Trophoblast cell (in vitro differentiated cells and primary cell): ENCODE measurements at regions not wholly inside any gene's neighbourhood (a gene's known extent, or its start where the extent isn't known, plus 50 kb on each side); places are given as distances from the start of the nearest gene placed in this dataset.

Experiments
- DNase-seq, 2 donors: peaks; one replicate each; pipeline ENCODE4 v3.0.0-alpha.2; 2016
- H2AFZ ChIP-seq: 2 replicates; pipeline ENCODE4 v1.6.1; 2013; ENCODE audit warnings: low read length, moderate library complexity, mild to moderate bottlenecking; ENCODE audit not compliant: insufficient read depth, poor library complexity
- H2AK5ac ChIP-seq: 2 replicates; pipeline ENCODE4 v1.6.1; 2013; ENCODE audit warnings: mild to moderate bottlenecking, low read length
- H2BK120ac ChIP-seq: 2 replicates; pipeline ENCODE4 v1.6.1; 2013; ENCODE audit warnings: low read length, mild to moderate bottlenecking, moderate library complexity; ENCODE audit not compliant: insufficient read depth, poor library complexity
- H2BK12ac ChIP-seq: 2 replicates; pipeline ENCODE4 v1.6.1; 2013; ENCODE audit warnings: mild to moderate bottlenecking, low read length, moderate library complexity
- H2BK5ac ChIP-seq: 2 replicates; pipeline ENCODE4 v1.6.1; 2013; ENCODE audit warnings: low read length, low read depth, moderate library complexity, mild to moderate bottlenecking; ENCODE audit not compliant: poor library complexity
- H3K14ac ChIP-seq: 2 replicates; pipeline ENCODE4 v1.6.1; 2013; ENCODE audit warnings: mild to moderate bottlenecking, low read length
- H3K18ac ChIP-seq: 2 replicates; pipeline ENCODE4 v1.6.1; 2013; ENCODE audit warnings: mild to moderate bottlenecking, low read length
- H3K23ac ChIP-seq: 2 replicates; pipeline ENCODE4 v1.6.1; 2013; ENCODE audit warnings: low read length
- H3K27ac ChIP-seq: 2 replicates; pipeline ENCODE4 v1.5.1; 2013; ENCODE audit warnings: low read depth, mild to moderate bottlenecking, inconsistent platforms, low read length, moderate library complexity
- H3K27me3 ChIP-seq: 2 replicates; pipeline ENCODE4 v1.6.1; 2013; ENCODE audit warnings: inconsistent platforms, mild to moderate bottlenecking, low read length, moderate library complexity; ENCODE audit not compliant: insufficient read depth
- H3K36me3 ChIP-seq, 2 experiments: 1 replicate in 1 of 2; 2 replicates in 1 of 2; pipeline ENCODE4 v1.6.1; 2013; ENCODE audit warnings: low read length in 2 of 2, mild to moderate bottlenecking in 2 of 2, moderate library complexity in 1 of 2; ENCODE audit not compliant: insufficient read depth in 2 of 2, control insufficient read depth in 1 of 2
- H3K4ac ChIP-seq: 2 replicates; pipeline ENCODE4 v1.6.1; 2013; ENCODE audit warnings: low read depth, mild to moderate bottlenecking, low read length, moderate library complexity
- H3K4me1 ChIP-seq, 2 experiments: 1 replicate in 1 of 2; 2 replicates in 1 of 2; pipeline ENCODE4 v1.6.1; 2013; ENCODE audit warnings: low read length in 2 of 2, mild to moderate bottlenecking in 2 of 2, moderate library complexity in 1 of 2; ENCODE audit not compliant: insufficient read depth in 2 of 2, control insufficient read depth in 1 of 2
- H3K4me2 ChIP-seq: 2 replicates; pipeline ENCODE4 v1.6.1; 2013; ENCODE audit warnings: inconsistent platforms, mild to moderate bottlenecking, low read length, moderate library complexity
- H3K4me3 ChIP-seq: 2 replicates; pipeline ENCODE4 v1.5.1; 2013; ENCODE audit warnings: mild to moderate bottlenecking, low read depth, low read length, inconsistent platforms
- H3K79me1 ChIP-seq: one replicate; pipeline ENCODE4 v1.6.1; 2013; ENCODE audit warnings: low read length
- H3K79me2 ChIP-seq: 2 replicates; pipeline ENCODE4 v1.6.1; 2013; ENCODE audit warnings: low read length, mild to moderate bottlenecking; ENCODE audit not compliant: control insufficient read depth, insufficient read depth, poor library complexity
- H3K9ac ChIP-seq: 2 replicates; pipeline ENCODE4 v1.6.1; 2013; ENCODE audit warnings: mild to moderate bottlenecking, low read length
- H3K9me3 ChIP-seq: 2 replicates; pipeline ENCODE4 v1.6.1; 2013; ENCODE audit warnings: low read depth, mild to moderate bottlenecking, control low read depth, inconsistent platforms, low read length; ENCODE audit not compliant: insufficient read depth
- H4K12ac ChIP-seq: 2 replicates; pipeline ENCODE4 v1.6.1; 2013; ENCODE audit warnings: low read depth, mild to moderate bottlenecking, low read length, moderate library complexity
- H4K8ac ChIP-seq: 2 replicates; pipeline ENCODE4 v1.6.1; 2013; ENCODE audit warnings: low read depth, mild to moderate bottlenecking, low read length, moderate library complexity
- H4K91ac ChIP-seq: one replicate; pipeline ENCODE4 v1.6.1; 2013; ENCODE audit warnings: low read depth, mild to moderate bottlenecking, low read length, moderate library complexity
- WGBS: extraction: QIAGEN DNeasy Blood & Tissue Kit; methylation state at CpG from one replicate; pipeline ENCODE4 v1.1.7; 2013; ENCODE audit warnings: missing lambda C conversion rate; ENCODE audit not compliant: insufficient read length, insufficient coverage; ENCODE audit errors: extremely low coverage; 5-methylcytosine and 5-hydroxymethylcytosine counted together

DNA sequence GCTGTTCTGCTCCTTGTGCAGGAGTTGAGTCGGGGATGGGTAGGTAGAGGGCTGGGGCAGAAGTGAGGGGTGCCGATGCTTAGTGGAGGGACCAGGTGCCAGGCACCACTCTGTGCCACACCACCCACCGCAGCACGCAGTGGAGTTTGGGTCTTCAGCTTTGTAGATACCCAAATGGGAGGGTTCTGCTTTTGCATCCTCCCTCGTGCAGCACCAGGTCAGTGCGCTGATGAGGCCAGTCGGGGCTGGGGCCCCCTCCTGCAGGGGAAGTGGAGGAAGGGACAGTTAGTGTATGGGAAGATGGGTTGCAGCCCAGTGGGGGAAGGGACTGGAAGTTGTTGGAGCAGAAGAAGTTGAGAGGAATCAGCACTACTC, 244.0 kb downstream of the RHOU start:
- H3K18ac ChIP-seq: no peak overlapping the region
- no peak overlapping the region for H3K4me2 ChIP-seq
- H3K27me3 ChIP-seq: no peaks in the 10 kb centered on the region
- no peak overlapping the region for H2BK5ac ChIP-seq
- no peak for DNase-seq
- H2AK5ac ChIP-seq: no peak overlapping the region
- no peak overlapping the region for H4K91ac ChIP-seq
- H2BK120ac ChIP-seq: no peak overlapping the region
- H4K12ac ChIP-seq: no peak overlapping the region
- H3K79me2 ChIP-seq: no peaks in the 10 kb centered on the region
- no peak overlapping the region for H2AFZ ChIP-seq
- H2BK12ac ChIP-seq: no peak overlapping the region
- WGBS: no CpG with 5 or more reads among the region's 7 CpGs
- H3K4ac ChIP-seq: no peak overlapping the region
- H3K14ac ChIP-seq: no peak overlapping the region
- no peak overlapping the region for H3K4me3 ChIP-seq
- H3K36me3 ChIP-seq: no peaks in the 10 kb centered on the region
- no peak overlapping the region for H3K9ac ChIP-seq
- H3K79me1 ChIP-seq: peaks cover 9% of the 10 kb centered on the region
- no peak overlapping the region for H3K23ac ChIP-seq
- no peak overlapping the region for H4K8ac ChIP-seq
- H3K27ac ChIP-seq: no peak overlapping the region
- peaks cover 14 to 17% of the 10 kb centered on the region in 2 experiments for H3K4me1 ChIP-seq
- no peaks in the 10 kb centered on the region for H3K9me3 ChIP-seq

DNA sequence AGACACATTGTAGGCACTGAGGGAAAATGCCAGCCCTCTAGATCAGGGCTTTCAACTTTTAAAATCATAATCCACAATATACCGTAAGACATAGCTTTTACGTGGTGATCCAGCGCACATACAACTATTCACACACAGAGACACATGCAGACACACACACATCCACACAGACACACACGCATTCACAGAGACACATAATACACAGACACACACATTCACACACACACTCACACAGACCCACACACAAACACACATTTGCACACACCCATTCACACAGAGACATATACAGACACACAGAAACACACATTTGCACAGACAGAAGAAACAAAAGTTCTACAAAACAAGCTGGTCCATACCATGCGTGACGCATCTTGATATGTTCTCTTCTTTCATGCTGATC, 244.5 kb downstream of the RHOU start:
- H2BK12ac ChIP-seq: no peak overlapping the region
- WGBS: no CpG with 5 or more reads among the region's 6 CpGs
- H2AFZ ChIP-seq: no peak overlapping the region

DNA sequence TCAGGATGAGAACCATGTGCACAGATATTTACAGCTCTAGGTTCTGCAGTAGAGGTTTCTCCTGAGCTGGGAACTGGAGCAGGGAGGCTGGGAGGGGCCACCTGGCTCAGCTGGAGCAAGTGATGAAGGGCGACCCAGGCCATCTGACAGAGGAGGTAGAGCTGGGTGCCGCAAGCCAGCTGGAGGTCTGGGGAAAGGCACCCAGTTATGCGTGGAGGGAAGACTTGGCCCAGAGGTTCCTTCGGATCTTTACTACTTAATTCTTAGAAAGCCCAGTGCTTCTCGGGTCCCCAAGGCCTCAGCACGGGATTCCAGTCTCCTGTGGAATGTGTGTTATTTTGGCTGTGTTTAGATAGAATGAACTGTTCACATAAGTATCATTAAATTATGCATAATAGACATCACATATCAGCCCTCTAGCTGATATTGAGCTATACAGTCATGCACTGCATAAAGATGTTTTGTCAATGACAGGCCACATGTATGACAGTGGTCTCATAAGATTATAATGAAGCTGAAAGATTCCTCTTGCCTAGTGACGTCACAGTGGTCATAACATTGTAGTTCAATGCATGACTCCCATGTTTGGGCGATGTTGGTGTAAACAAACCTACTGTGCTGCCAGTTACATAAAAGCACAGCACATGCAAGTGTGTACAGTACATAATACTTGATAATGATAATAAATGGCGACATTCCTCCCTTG, 245.1 kb downstream of the RHOU start:
- Histone ChIP-seq H3K27me3 (no peaks in the 10 kb centered on the region), H3K4me3 (no peak overlapping the region), H3K79me1 (peaks cover 5% of the 10 kb centered on the region), H3K4me1 (peaks cover 11 to 12% of the 10 kb centered on the region in 2 experiments), H3K9ac (no peak overlapping the region), H3K36me3 (no peaks in the 10 kb centered on the region), H2AFZ (no peak overlapping the region), H3K27ac (no peak overlapping the region), H3K4me2 (no peak overlapping the region), H2BK120ac (no peak overlapping the region), H3K14ac (no peak overlapping the region), H4K12ac (no peak overlapping the region), H2BK12ac (no peak overlapping the region), H2BK5ac (no peak overlapping the region), H3K23ac (no peak overlapping the region), H2AK5ac (no peak overlapping the region), H3K79me2 (no peaks in the 10 kb centered on the region), H3K4ac (no peak overlapping the region), H3K9me3 (peaks cover 3% of the 10 kb centered on the region), H4K8ac (no peak overlapping the region), H3K18ac (no peak overlapping the region), H4K91ac (no peak overlapping the region)
- no CpG with 5 or more reads among the region's 9 CpGs for WGBS
- DNase-seq: no peak

More for the DNA sequence above, 244.5 kb downstream of the RHOU start:
- no peaks in the 10 kb centered on the region for H3K79me2 ChIP-seq
- no peaks in the 10 kb centered on the region for H3K27me3 ChIP-seq
- no peak overlapping the region for H3K27ac ChIP-seq
- H3K79me1 ChIP-seq: peaks cover 9% of the 10 kb centered on the region
- H3K23ac ChIP-seq: no peak overlapping the region
- H4K91ac ChIP-seq: no peak overlapping the region
- no peak overlapping the region for H4K12ac ChIP-seq
- no peak for DNase-seq
- H3K4me1 ChIP-seq: peaks cover 14 to 17% of the 10 kb centered on the region in 2 experiments
- H3K14ac ChIP-seq: no peak overlapping the region
- H3K36me3 ChIP-seq: no peaks in the 10 kb centered on the region
- H2AK5ac ChIP-seq: no peak overlapping the region
- H2BK120ac ChIP-seq: no peak overlapping the region
- H3K4me2 ChIP-seq: no peak overlapping the region
- H4K8ac ChIP-seq: no peak overlapping the region
- no peak overlapping the region for H3K4ac ChIP-seq
- H2BK5ac ChIP-seq: no peak overlapping the region
- no peak overlapping the region for H3K9ac ChIP-seq
- no peak overlapping the region for H3K18ac ChIP-seq
- no peak overlapping the region for H3K4me3 ChIP-seq
- no peaks in the 10 kb centered on the region for H3K9me3 ChIP-seq

- Histone ChIP-seq H3K79me2 (no peaks in the 10 kb centered on the region), H2BK5ac (no peak overlapping the region), H3K4ac (no peak overlapping the region), H2AFZ (no peak overlapping the region), H3K9ac (no peak overlapping the region), H3K4me2 (no peak overlapping the region), H3K79me1 (peaks cover 4% of the 10 kb centered on the region), H3K18ac (no peak overlapping the region), H3K14ac (no peak overlapping the region), H3K9me3 (peaks cover 3% of the 10 kb centered on the region), H4K12ac (no peak overlapping the region), H4K91ac (no peak overlapping the region), H3K27ac (no peak overlapping the region), H2BK120ac (no peak overlapping the region), H4K8ac (no peak overlapping the region), H3K4me3 (no peak overlapping the region), H3K23ac (no peak overlapping the region), H3K36me3 (no peaks in the 10 kb centered on the region), H3K4me1 (peaks cover 7 to 9% of the 10 kb centered on the region in 2 experiments), H3K27me3 (no peaks in the 10 kb centered on the region), H2BK12ac (no peak overlapping the region), H2AK5ac (no peak overlapping the region)
- WGBS: no CpG with 5 or more reads among the region's 5 CpGs
- DNase-seq: peak; percentile 65 to 91
Measured at GRCh38 chr1:228982637-228983036, 247.4 kb downstream of the RHOU start.
